ELF-1 (cell line): ENCODE measurements at regions not wholly inside any gene's neighbourhood (a gene's known extent, or its start where the extent isn't known, plus 50 kb on each side); places are given as distances from the start of the nearest gene placed in this dataset.
"Not testable (repeated sequence)": the region's sequence is repeated elsewhere in the genome, so short reads cannot be mapped to it uniquely, and the experiment has no call there.

Experiments used
- DNase-seq: peaks from one replicate; pipeline ENCODE4 v3.0.0-alpha.2; 2016; ENCODE audit warnings: low read depth, low spot score

DNA sequence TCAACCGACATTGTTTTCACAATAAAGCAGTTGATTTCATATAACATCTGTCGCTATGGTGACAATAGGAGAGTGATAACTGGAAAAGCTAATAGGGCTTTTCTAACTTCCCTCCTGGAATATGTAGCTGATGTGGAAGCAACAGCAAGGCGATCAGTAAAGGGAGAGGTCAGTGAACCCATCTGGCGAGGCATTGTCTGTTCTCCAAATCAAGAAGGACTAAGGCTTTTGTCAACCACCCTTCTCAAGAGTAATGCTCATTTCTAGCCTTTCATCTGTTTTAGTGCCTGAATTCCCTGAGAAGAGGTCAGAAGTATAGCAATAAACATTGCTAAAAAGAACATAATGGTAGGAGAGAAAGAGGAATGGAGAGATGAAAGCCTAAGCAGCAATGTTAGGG lies 201.3 kb downstream of the AKAP7 start:
- DNase-seq, result no peak

- DNase-seq, result not testable (repeated sequence)
Observed at GRCh38 chr6:131346896-131347295, 211.6 kb downstream of the AKAP7 start.

DNA sequence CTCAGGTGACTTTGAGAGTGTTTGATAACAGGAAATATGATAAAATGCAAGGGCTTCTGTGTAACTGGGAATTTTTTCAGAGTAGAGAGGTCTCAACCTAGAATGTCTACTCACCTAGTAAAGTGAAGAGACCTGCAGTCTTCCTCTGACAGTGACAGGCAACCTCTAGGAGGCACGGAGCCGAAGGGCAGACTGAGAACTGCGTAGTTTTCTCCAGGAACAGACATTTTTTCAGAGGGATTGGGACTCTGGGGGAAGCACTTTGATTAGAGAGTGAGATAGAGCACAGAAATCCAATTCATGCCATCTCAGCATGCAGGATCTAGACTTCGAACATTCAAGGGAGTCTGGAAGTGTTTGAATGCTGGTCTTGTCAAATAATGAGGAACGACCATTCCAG lies 213.3 kb downstream of the AKAP7 start:
- no peak for DNase-seq

GRCh38 chr6:131349199-131349598 lies 213.9 kb downstream of the AKAP7 start:
- no peak for DNase-seq

- DNase-seq, result no peak
Observed at GRCh38 chr6:131353106-131353505, 217.8 kb downstream of the AKAP7 start.

DNA sequence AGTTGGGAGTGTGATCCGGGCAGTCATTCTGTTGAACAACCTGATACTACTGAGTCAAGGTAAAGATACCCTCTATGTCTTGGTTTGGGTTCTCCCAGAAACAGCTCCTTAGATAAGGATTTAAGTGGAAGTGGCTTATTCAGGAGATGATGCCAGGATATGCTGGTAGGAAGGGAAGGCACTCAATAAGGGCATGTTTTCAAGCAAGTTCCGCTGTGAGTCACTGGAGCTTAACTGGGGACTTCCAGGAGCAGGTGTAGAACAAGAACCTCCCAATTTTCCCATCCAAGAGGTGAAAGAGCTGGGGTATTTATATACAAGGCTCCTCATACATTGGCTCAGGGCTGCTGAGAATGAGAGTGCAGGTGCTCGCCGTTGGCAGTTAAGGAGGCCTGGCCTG lies 218.6 kb downstream of the AKAP7 start:
- DNase-seq, result no peak

DNA sequence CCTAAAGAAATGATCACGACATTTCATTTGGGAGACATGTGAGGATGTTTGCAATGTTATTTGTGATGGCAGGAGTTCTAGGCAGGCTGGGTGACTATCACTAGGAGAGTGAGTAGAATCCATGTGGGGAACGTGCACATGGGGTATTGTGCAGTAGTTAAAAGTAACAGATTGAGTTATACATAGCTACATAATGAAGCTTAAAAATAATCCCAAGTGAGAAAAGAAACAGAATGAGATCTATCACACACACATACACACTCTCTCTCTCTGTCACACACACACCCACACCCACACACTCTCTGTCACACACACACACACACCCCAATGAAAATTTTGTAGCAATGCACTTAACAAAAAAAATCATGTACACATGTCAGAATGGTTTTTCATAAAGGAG lies 218.7 kb upstream of the ARG1 start:
- no peak for DNase-seq

GRCh38 chr6:131356161-131356560 lies 216.9 kb upstream of the ARG1 start:
- DNase-seq, result no peak

DNA sequence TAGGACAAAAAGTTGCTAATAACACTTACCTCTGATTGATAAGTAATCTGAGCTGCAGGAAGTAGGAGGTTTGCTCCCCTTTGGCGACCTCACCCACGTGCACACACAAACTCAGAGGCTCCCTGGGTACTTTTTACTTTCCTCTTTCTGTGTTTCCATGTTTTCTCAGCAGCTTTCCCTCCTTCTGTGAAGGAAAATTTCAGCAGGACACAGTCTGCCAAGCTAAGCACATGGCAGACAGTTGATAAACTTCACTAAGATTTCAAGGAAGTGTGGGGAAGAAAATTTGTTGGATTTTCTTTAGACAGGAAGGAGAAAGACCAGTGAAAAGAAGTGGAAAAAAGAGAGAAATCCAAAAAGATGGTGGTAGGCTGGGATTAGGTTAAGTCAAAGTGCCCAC lies 215.5 kb upstream of the ARG1 start:
- no peak for DNase-seq

DNA sequence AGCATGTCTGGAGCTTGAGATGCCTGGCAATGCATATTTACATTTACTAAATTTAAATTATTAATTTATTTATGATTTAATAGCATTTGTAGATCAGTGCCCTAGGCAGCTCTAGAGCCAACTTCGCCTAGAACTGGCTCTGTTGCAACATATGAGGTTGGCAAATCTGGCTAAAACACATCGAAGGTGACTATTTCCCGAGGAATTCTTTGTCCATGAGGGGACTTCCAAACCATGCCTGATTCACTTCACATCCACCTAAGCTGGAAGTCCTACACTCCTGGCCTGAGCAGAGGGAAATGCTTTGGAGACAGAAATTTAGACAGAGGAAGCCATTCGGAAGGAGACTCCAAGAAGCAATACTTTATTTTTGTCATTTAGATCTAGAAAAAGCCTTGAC lies 211.0 kb upstream of the ARG1 start:
- DNase-seq, result no peak

GRCh38 chr6:131362696-131363095 lies 210.3 kb upstream of the ARG1 start:
- DNase-seq, result no peak

DNA sequence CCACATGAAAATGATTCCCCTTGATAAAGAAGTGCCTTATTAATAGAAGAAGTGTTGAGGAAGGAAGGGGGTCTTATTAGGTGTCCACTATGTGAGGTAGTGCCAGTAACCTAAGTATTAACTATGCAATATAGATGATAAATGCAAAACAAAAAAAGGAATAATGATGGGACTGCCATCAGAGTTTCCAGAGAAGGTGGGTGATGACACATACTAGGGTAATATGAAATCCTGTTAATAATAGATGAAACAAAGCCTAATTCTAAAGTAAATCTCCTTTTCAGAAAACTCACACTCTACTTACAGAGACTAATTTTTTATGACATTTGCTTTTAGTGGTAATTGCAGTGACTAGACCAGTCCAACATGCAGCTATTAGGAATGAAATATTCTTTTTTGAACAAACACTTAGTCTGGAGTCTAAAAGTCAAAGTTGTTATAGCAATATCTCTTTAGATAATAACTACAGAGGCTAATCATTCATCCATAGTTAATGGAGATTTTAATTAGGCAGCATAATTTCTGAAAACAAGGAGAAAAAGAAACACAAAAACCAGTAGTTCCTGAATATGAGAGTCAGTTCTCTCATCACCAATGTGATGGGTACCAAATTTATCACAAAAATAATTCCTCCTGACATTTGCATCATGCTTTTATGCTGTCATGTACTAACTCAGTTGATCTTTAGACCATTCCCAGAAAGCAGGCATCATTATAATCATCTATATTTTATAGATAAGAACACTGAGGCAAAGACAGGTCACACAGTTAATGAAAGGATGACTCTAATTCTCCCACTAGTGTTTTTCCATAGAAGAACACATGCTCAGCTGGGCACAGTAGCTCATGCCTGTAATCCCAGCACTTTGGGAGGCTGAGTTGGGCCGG lies 208.8 kb upstream of the ARG1 start:
- no peak for DNase-seq

GRCh38 chr6:131366223-131366622 lies 206.8 kb upstream of the ARG1 start:
- DNase-seq, result no peak

GRCh38 chr6:131367206-131367873 lies 205.7 kb upstream of the ARG1 start:
- DNase-seq, result no peak

DNA sequence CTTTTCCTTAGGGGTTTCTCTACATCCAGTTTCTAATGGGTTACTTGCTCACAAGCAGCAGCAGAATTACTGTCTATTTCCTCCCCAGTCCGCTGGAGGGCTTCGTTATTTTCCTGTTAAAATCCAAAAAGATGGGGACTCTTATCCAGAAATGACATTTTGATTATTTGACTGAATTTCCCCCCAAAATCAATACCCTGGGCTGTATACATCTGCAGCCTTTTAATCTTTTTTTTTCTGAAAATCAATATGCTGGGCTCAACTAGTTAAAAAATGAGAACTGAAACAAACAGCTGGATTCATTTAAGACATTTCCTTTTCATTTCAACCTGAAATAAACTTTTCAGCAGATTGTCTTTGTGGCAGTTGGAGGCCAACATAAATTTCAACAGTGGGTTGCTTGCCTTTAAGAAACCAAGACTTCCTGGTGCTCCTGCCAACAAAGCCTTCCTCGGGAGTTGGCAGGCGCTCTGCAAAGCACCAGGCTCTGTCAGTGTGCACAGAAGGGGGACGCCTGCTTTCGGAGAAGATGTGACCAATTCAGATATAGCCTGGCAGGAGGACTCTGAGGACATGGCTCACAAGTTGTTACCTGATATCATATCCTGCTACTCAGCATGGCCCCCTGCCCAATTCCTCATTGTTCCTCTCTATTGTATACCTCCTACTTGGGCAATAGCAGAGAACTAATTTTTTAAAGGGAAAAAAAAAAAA lies 204.7 kb upstream of the ARG1 start:
- DNase-seq, result no peak

GRCh38 chr6:131372535-131372934 lies 200.5 kb upstream of the ARG1 start:
- no peak for DNase-seq

DNA sequence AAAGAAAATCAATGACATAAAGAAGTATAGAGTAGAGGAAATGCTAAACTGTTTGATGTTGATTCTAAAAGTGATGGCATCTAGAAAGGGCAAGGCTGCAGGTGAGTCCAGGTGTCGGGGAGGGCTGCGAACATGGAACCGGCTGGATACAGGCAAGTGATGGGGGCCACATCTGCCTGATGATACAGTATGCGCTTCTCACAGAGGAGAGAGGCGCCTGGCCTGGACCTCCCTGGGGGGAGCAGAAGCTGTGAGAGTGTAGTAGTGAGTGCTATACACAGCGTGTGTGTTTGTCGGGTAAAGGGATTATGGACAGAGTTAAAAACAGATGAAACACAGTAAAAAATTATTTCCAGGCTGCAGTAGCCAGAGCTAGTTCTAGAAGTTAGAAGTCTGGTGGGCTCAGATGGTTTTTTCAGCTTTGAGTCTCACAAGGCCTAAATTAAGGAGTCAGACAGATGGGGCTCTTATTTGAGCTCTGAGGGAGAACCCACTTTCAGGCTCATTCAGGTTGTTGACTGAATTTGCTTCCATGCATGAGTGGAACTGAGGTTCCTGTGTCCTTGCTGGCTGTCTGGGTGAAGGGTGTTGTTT lies 195.8 kb upstream of the ARG1 start:
- DNase-seq, result no peak

- DNase-seq, result no peak
Observed at GRCh38 chr6:131378874-131379273, 194.2 kb upstream of the ARG1 start.

GRCh38 chr6:131379948-131380347 lies 193.1 kb upstream of the ARG1 start:
- no peak for DNase-seq

GRCh38 chr6:131381052-131381708 lies 191.8 kb upstream of the ARG1 start:
- DNase-seq, result no peak

DNA sequence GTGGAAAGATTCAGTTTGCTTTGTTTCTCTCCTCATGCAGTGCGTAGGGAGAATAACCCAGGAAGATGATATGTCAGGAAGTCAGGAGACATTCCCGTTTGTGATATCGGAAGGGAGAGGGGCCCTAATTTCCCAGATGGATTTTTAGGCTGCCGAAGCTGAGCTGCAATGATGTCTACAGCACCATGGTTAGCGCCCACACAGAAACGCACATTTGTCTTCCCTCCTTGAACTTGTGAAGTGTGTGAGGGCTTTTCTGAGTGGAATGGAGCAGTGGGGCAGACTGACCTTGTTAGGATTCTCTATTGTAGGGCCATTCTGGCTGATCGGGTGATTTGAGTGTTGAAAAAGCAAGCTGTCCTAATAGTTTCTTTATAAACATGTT lies 191.3 kb upstream of the ARG1 start:
- DNase-seq, result no peak

DNA sequence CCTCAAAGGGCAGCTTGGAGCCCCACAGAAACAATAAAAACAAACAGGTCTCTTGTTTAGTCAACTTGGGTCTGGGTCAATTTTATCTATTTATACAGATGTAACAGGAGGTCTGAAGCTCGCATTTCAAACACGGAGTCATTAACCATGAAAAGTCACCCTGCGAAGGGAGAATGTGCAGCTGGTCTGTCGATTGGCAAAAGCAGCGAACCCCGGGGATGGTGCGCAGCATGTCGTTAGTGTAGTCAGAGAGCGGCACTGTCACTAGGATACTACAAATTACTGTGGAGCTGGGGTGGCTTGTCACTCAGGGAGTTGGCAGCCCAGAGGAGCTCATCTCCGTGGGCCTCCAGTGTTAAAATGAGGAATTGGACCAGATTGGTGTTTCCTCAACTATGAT lies 190.4 kb upstream of the ARG1 start:
- no peak for DNase-seq
